ENCODE measurements at regions not wholly inside any gene's neighbourhood (a gene's known extent, or its start where the extent isn't known, plus 50 kb on each side); places are given as distances from the start of the nearest gene placed in this dataset.
"Not testable (repeated sequence)": the region's sequence is repeated elsewhere in the genome, so short reads cannot be mapped to it uniquely, and the experiment has no call there.

DNA sequence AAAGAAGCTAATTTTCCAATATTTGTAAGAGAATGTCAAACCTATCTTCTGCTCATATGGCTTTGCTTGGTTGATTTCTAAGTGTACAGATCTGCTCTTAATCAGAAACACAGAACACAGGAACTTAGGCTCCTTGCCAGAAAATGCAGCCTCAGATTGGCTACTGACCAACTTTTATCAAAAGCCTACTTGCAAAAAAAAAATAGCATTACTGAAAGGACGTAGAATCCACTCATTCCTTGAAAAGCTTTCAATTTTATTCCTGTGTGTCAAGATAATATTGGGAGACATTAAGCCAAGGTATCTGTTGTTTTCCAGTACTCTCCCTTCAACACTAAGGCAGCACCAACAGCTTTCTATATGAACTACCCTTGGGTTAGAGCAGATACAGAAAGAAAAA lies 127.6 kb upstream of the INTU start:
- no peak overlapping the region for H3K4me3 ChIP-seq (ENCODE audit: low read length)
- peak; percentile 53 for DNase-seq (ENCODE audit: low read depth)
- TF ChIP-seq, protein P1, sequence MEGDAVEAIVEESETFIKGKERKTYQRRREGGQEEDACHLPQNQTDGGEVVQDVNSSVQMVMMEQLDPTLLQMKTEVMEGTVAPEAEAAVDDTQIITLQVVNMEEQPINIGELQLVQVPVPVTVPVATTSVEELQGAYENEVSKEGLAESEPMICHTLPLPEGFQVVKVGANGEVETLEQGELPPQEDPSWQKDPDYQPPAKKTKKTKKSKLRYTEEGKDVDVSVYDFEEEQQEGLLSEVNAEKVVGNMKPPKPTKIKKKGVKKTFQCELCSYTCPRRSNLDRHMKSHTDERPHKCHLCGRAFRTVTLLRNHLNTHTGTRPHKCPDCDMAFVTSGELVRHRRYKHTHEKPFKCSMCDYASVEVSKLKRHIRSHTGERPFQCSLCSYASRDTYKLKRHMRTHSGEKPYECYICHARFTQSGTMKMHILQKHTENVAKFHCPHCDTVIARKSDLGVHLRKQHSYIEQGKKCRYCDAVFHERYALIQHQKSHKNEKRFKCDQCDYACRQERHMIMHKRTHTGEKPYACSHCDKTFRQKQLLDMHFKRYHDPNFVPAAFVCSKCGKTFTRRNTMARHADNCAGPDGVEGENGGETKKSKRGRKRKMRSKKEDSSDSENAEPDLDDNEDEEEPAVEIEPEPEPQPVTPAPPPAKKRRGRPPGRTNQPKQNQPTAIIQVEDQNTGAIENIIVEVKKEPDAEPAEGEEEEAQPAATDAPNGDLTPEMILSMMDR (conservative IDR thresholded peaks at IDR 0.05; ENCODE audit: low read length) = no peak

DNA sequence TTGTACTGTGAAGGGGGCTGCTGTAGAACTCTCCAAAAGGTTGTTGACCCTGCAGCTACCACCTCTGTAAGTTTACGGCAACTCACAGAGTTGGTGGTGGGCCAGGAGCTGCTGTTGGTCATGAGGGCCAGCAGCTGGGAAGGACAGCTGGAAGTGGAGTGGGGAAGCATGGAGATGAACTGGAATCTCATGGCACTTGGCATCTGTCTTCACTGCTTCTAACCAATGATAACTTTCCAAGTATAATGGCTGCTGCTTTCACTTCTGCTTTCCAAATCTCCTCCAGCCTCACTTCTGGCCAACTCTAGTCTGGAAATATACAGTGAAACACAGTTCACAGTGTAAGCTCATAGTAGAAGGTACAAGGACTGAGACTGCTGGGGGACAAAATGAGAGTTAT lies 126.5 kb upstream of the INTU start:
- no peak for DNase-seq (ENCODE audit: low read depth)
- H3K4me3 ChIP-seq (ENCODE audit: low read length) = no peak overlapping the region
- TF ChIP-seq, protein P1 (conservative IDR thresholded peaks at IDR 0.05; ENCODE audit: low read length) = no peak

DNA sequence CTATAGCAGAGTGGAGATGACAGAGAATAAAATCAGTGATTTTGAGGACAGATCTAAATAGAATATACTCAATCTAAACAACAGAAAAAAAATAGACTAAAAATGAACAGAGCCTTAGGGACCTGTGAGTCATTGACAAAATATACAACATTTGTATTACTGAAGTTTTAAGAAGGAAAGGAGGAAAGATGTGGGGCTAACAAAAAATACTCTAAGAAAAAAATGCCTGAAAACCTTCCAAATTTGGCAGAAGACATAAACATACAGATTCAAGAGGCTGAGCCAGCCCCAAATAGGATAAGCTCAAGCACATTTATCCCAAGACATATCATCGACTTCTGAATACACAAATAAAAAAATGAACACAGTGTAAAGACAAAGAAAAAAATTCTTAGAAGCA lies 123.6 kb upstream of the INTU start:
- TF ChIP-seq, protein P1 (conservative IDR thresholded peaks at IDR 0.05; ENCODE audit: low read length) = no peak
- DNase-seq (ENCODE audit: low read depth) = no peak
- H3K4me3 ChIP-seq (ENCODE audit: low read length) = no peak overlapping the region

DNA sequence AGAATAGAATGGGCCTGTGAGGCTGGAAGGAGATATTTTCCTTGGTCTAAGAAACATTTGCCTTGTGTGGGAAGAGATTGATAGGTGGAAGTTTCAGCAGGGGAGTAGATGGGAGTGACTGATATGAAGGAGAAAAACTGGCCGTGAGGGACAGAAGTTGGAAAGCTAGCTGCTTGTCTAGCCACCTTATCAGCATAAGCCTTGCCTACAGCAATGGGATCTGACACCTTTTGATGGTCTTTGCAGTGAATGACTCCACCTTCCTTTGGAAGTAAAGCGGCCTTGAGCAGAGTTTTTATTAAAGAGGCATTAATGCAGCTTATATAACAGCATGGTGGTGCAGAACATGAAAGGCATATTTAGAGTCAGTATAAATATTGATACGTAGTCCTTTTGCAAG lies 120.1 kb upstream of the INTU start:
- DNase-seq (ENCODE audit: low read depth); H3K4me3 ChIP-seq (ENCODE audit: low read length): not testable (repeated sequence)

DNA sequence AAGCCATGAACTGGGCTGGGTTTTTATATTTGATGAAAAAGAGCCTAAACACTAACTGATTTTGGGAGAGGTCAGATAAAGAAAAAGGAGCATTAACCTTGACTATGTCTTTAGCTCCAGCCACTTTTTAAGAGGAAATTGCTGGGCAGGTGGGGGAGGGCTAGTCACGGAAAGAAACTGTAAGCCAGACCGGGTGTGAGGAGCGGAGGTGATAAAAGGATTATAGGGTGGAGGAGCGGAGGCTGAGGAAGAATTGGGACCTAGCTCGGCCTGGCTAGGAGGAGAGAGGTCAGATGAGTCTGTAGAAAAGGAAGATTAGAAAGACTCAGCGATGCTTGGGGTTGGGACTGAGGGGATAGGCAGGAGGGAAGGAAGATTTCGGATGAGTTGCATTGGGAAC lies 117.5 kb upstream of the INTU start:
- not testable (repeated sequence) for DNase-seq (ENCODE audit: low read depth)

DNA sequence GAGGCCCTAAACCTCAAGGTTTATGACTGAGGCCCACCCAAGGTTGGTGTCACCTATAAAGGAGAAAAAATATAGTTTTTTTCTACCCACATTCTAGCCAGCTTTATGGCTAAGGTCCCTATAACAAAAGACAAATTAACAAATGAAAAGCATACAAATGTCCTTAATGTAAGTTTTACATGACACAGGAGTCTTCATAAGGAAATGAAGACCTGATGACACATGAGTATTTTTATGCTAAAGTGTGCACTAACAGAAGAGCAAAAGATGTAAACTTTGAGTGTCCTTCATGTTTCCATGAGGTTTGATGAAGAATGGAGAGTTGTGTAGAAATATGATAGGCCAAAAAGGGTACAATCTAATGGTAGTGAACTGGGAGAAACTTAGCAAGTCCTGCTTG lies 114.7 kb upstream of the INTU start:
- TF ChIP-seq, protein P1 (conservative IDR thresholded peaks at IDR 0.05; ENCODE audit: low read length) = no peak
- H3K4me3 ChIP-seq (ENCODE audit: low read length) = no peak overlapping the region
- DNase-seq (ENCODE audit: low read depth) = no peak

More for the DNA sequence above, 117.5 kb upstream of the INTU start:
- H3K4me3 ChIP-seq (ENCODE audit: low read length) = not testable (repeated sequence)

DNA sequence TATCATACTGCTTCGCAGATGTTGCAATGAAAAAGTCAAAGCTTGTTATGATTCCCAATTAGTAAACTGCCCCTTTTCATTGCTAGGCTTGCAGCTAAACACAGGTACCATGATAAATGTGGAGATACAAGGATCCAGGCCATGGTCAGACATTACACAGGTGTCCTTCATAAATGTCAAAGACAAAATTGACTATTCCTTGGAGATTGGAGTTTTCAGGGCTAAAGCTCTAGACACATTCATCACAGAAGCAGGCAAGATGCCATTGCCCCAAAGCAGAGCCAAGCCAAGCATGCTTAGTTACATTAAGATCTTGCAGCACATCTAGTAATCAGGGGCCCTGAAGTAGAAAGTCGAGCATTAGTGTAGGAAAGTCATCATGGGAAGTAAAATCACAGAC lies 111.3 kb upstream of the INTU start:
- TF ChIP-seq, protein P1 (conservative IDR thresholded peaks at IDR 0.05; ENCODE audit: low read length) = no peak
- H3K4me3 ChIP-seq (ENCODE audit: low read length) = no peak overlapping the region

DNA sequence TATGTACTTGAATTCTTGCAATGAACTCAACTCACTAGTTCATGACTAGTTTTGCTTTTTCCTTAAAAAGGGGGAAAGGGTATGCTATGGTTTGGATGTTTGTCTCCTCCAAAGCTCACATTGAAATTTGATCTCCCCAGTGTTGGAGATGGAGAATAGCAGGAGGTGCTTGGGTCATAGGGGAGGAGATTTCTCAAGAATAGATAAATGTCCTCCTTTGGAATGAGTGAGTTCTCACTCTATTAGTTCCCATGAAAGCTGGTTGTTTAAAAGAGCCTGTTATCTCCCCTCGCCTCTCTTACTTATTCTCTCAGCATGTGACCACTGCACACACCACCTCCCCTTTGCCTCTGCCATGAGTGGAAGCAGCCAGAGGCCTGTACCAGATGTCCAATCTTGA lies 109.4 kb upstream of the INTU start:
- DNase-seq (ENCODE audit: low read depth) = no peak
- TF ChIP-seq, protein P1 (conservative IDR thresholded peaks at IDR 0.05; ENCODE audit: low read length) = no peak
- H3K4me3 ChIP-seq (ENCODE audit: low read length) = no peak overlapping the region

More for the DNA sequence above, 111.3 kb upstream of the INTU start:
- DNase-seq (ENCODE audit: low read depth) = no peak
